ENCODE measurements at regions not wholly inside any gene's neighbourhood (a gene's known extent, or its start where the extent isn't known, plus 50 kb on each side); places are given as distances from the start of the nearest gene placed in this dataset.

- TF ChIP-seq POLR2AphosphoS5 (IDR thresholded peaks at IDR 0.05; ENCODE audit: insufficient read depth in 1 of 2, low read depth in 1 of 2) (no peak), CTCF (IDR thresholded peaks at IDR 0.05) (no peak), POLR2A (IDR thresholded peaks at IDR 0.05) (no peak)
Measured at GRCh38 chr1:245054105-245054504, 100.7 kb upstream of the KIF26B start.

DNA sequence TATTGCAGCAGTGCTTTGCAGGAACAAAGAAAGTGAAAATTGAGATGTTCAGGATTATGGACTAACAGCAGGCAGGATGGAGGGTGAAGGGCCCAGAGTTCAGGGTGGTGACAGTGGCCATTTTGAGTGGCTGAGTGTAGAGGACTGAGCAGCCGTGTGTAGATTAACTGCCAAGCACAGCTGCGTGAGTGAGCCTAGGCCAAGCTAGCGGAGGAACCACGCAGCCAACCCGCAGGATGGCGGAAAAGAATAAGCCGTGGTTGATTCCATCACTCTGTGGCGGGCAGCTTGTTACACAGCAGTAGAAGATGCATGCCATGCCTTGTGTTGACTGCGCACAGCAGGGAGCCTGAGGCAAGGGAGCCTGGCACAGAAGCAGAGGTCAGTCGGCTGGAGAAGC, 102.5 kb upstream of the KIF26B start:
- Histone ChIP-seq H3K4me1 (no peaks in the 10 kb centered on the region), H3K36me3 (no peaks in the 10 kb centered on the region), H3K9me3 (no peaks in the 10 kb centered on the region), H3K27ac (no peak overlapping the region), H3K4me3 (no peak overlapping the region), H3K27me3 (no peaks in the 10 kb centered on the region)
- intact Hi-C loops (cut with DNase I): no loop called here
- DNase-seq (ENCODE audit: extremely low spot score in 2 of 2): no peak
- TF ChIP-seq CTCF (IDR thresholded peaks at IDR 0.05) (no peak), POLR2A (IDR thresholded peaks at IDR 0.05) (no peak), POLR2AphosphoS5 (IDR thresholded peaks at IDR 0.05; ENCODE audit: insufficient read depth in 1 of 2, low read depth in 1 of 2) (no peak)

More at GRCh38 chr1:245054105-245054504, 100.7 kb upstream of the KIF26B start:
- intact Hi-C loops (cut with DNase I): no loop called here
- H3K36me3 ChIP-seq: no peaks in the 10 kb centered on the region
- no peaks in the 10 kb centered on the region for H3K4me1 ChIP-seq
- no peak overlapping the region for H3K27ac ChIP-seq
- no peaks in the 10 kb centered on the region for H3K9me3 ChIP-seq
- no peak overlapping the region for H3K4me3 ChIP-seq
- no peaks in the 10 kb centered on the region for H3K27me3 ChIP-seq
- DNase-seq (ENCODE audit: extremely low spot score in 2 of 2): no peak

DNA sequence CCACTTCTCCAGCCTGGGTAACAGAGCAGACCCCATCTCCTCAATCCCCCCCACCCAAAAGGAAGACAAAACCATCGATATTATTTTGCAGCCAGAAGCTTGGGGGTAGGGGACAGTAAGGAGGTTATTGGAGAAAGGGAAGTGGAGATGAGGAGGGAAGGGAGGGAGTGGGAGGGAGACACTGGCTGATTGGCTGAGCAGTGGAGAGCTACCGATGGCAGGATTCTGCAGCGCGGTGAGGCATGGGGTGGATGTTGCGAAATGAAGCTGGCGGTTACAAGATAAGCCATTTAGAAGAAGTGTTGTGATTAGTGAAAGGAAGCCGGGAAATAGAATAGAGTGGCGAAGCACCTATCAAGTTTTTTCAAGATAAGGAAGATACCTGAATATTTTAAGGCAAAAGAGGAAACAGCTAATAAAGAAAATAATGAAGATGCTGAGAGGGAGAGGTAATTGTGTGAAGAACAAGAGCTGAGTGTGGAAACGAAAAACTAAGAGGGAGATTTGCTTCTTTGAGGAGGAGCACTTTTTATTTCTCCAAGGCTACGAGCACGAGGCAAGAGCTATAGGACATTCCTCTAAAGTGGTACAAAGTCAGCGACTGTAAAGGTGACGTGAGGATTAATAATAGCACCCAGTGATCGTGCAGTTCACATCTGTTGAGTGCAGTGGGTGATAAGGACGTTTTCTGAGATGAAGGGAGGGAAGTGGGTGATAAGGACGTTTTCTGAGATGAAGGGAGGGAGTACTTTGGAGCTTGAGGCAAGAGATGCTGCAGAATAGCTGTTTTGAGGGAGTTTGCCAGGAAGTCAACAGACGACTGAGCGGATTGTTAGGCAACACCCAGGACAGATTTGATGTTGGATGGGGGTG, 103.2 kb upstream of the KIF26B start:
- H3K36me3 ChIP-seq: no peaks in the 10 kb centered on the region
- H3K27ac ChIP-seq: no peak overlapping the region
- DNase-seq (ENCODE audit: extremely low spot score in 2 of 2): no peak
- no peak for TF ChIP-seq POLR2A (IDR thresholded peaks at IDR 0.05)
- TF ChIP-seq CTCF (IDR thresholded peaks at IDR 0.05): no peak
- no peak for TF ChIP-seq POLR2AphosphoS5 (IDR thresholded peaks at IDR 0.05; ENCODE audit: insufficient read depth in 1 of 2, low read depth in 1 of 2)
- no peak overlapping the region for H3K4me3 ChIP-seq
- H3K9me3 ChIP-seq: no peaks in the 10 kb centered on the region
- H3K4me1 ChIP-seq: no peaks in the 10 kb centered on the region
- intact Hi-C loops (cut with DNase I): loop anchor here (2.0 kb wide), 1 partner anchor 257 kb away; no protein-coding TSS in a partner anchor
- no peaks in the 10 kb centered on the region for H3K27me3 ChIP-seq

DNA sequence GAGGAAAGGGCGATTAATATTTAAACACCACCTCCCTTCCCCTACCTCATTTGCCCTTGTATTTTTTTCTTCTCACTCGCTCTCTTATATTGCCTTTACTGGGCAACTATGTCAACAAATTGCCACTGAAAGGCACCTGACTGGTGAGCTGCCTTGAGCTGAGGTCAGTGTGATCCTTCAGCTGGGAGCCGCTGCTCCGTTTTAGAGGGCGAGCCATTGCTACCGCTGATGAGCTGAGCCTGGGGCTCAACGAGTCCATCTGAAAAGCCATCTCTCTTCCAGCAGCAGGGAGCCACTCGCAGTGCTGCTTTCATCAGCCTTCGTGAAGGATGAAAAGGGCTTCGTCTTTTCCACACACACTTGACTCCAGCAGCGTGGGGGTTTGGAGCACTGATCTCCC, 108.0 kb upstream of the KIF26B start:
- TF ChIP-seq CTCF (IDR thresholded peaks at IDR 0.05) (no peak), POLR2A (IDR thresholded peaks at IDR 0.05) (no peak), POLR2AphosphoS5 (IDR thresholded peaks at IDR 0.05; ENCODE audit: insufficient read depth in 1 of 2, low read depth in 1 of 2) (no peak)
- intact Hi-C loops (cut with DNase I): no loop called here
- Histone ChIP-seq H3K4me1 (no peaks in the 10 kb centered on the region), H3K9me3 (no peaks in the 10 kb centered on the region), H3K4me3 (no peak overlapping the region), H3K36me3 (no peaks in the 10 kb centered on the region), H3K27ac (no peak overlapping the region), H3K27me3 (no peaks in the 10 kb centered on the region)
- DNase-seq (ENCODE audit: extremely low spot score in 2 of 2): no peak

GRCh38 chr1:245046315-245046714, 108.5 kb upstream of the KIF26B start:
- TF ChIP-seq CTCF (IDR thresholded peaks at IDR 0.05): no peak
- TF ChIP-seq POLR2AphosphoS5 (IDR thresholded peaks at IDR 0.05; ENCODE audit: insufficient read depth in 1 of 2, low read depth in 1 of 2): no peak
- no peak for TF ChIP-seq POLR2A (IDR thresholded peaks at IDR 0.05)
- no peaks in the 10 kb centered on the region for H3K9me3 ChIP-seq
- no peaks in the 10 kb centered on the region for H3K36me3 ChIP-seq
- DNase-seq (ENCODE audit: extremely low spot score in 2 of 2): no peak
- H3K4me1 ChIP-seq: no peaks in the 10 kb centered on the region
- H3K4me3 ChIP-seq: no peak overlapping the region
- no peaks in the 10 kb centered on the region for H3K27me3 ChIP-seq
- no peak overlapping the region for H3K27ac ChIP-seq
- intact Hi-C loops (cut with DNase I): no loop called here
